ENCODE measurements at regions not wholly inside any gene's neighbourhood (a gene's known extent, or its start where the extent isn't known, plus 50 kb on each side); places are given as distances from the start of the nearest gene placed in this dataset.
A peak's percentile ranks its signal among the peaks of the same experiment; 100 is the strongest.

DNA sequence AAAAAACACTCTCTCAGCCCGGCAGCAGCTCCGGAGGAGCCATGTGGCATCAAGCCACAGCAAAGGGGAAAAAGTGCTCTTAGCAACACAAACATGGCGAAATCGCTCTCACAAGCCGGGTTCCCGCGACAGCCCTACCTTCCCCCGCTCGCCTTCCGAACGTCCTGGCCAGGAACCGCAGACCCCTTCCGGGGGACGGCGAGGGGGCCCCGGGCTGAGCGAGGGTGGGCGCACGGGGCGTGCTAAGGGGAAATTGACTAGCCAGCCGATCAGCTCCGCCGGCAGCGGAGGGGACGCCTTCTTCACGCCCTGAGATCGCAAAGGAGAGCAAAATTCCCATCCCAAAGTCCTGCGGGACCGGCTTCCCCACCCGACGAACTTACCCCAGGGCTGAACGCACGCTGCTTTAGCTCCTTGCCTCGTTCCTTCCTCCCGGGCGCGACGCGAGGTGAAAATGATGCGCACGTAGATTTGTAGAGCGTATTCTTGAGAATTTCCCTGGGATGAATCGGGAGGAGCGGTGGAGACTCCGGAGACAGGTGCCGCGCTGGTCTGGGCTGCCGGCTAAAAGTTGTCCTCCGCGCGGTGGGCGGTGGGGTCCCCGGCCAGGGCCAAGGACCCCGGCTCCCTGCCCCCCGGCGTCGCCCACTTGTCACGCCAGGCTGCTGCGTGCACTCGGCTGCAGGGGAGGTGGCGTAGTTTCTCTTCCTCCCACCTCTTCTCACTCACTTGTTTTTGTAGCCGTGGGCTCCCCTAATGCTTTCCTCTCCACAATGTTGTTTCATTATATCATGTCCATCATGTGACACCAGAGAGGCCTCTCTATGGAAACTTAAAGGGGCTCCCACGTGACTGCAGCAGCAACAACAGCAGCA is 220.1 kb upstream of the MKLN1 start (continued):
- TF ChIP-seq ZNF112 (tag by site-specific recombination; IDR thresholded peaks at IDR 0.05) (no peak), ZNF792 (tag by site-specific recombination; IDR thresholded peaks at IDR 0.05) (no peak), ZNF830 (tag by site-specific recombination; IDR thresholded peaks at IDR 0.05; ENCODE audit: low read depth) (no peak), ZNF596 (tag by site-specific recombination; IDR thresholded peaks at IDR 0.05) (no peak), ZNF366 (tag by site-specific recombination; conservative IDR thresholded peaks at IDR 0.05) (no peak), ZNF19 (tag by site-specific recombination; IDR thresholded peaks at IDR 0.05; ENCODE audit: low read depth) (no peak), HOXC10 (CRISPR knock-in tag; IDR thresholded peaks at IDR 0.05) (no peak), ZNF48 (tag by site-specific recombination; IDR thresholded peaks at IDR 0.05) (no peak), FEZF1 (tag by site-specific recombination; IDR thresholded peaks at IDR 0.05) (no peak), ZNF148 (tag by site-specific recombination; IDR thresholded peaks at IDR 0.05; ENCODE audit: borderline replicate concordance) (no peak), TRIM28 (IDR thresholded peaks at IDR 0.05; ENCODE audit: borderline replicate concordance, low read length) (no peak), ZNF558 (tag by site-specific recombination; IDR thresholded peaks at IDR 0.05) (no peak), SALL2 (tag by site-specific recombination; IDR thresholded peaks at IDR 0.05; ENCODE audit: borderline replicate concordance) (no peak), ZFP37 (tag by site-specific recombination; IDR thresholded peaks at IDR 0.05) (0 out of 2 replicates have a peak, but pooled peaks have one; percentile 47), WT1 (tag by site-specific recombination; IDR thresholded peaks at IDR 0.05) (no peak; the same call in 1 of the 2 replicates), ZNF654 (tag by site-specific recombination; IDR thresholded peaks at IDR 0.05; ENCODE audit: low read depth) (no peak), ZNF266 (tag by site-specific recombination; IDR thresholded peaks at IDR 0.05; ENCODE audit: low read depth) (no peak), GLIS2 (tag by site-specific recombination; IDR thresholded peaks at IDR 0.05) (peak; percentile 83), ZNF335 (tag by site-specific recombination; conservative IDR thresholded peaks at IDR 0.05) (peak; percentile 97), KLF10 (tag by site-specific recombination; IDR thresholded peaks at IDR 0.05) (peak; percentile 25; the same call in 1 of the 2 replicates), REPIN1 (tag by site-specific recombination; IDR thresholded peaks at IDR 0.05; ENCODE audit: low read depth) (no peak), ZNF157 (tag by site-specific recombination; IDR thresholded peaks at IDR 0.05) (no peak), ZNF621 (tag by site-specific recombination; IDR thresholded peaks at IDR 0.05) (no peak), ZNF837 (tag by site-specific recombination; IDR thresholded peaks at IDR 0.05) (no peak), ZBTB1 (tag by site-specific recombination; IDR thresholded peaks at IDR 0.05) (no peak), ZNF184 (tag by site-specific recombination; IDR thresholded peaks at IDR 0.05) (no peak), GLI2 (tag by site-specific recombination; IDR thresholded peaks at IDR 0.05; ENCODE audit: borderline replicate concordance, low read depth) (no peak), ZNF132 (tag by site-specific recombination; IDR thresholded peaks at IDR 0.05; ENCODE audit: borderline replicate concordance) (no peak)
- TF ChIP-seq, protein P1, sequence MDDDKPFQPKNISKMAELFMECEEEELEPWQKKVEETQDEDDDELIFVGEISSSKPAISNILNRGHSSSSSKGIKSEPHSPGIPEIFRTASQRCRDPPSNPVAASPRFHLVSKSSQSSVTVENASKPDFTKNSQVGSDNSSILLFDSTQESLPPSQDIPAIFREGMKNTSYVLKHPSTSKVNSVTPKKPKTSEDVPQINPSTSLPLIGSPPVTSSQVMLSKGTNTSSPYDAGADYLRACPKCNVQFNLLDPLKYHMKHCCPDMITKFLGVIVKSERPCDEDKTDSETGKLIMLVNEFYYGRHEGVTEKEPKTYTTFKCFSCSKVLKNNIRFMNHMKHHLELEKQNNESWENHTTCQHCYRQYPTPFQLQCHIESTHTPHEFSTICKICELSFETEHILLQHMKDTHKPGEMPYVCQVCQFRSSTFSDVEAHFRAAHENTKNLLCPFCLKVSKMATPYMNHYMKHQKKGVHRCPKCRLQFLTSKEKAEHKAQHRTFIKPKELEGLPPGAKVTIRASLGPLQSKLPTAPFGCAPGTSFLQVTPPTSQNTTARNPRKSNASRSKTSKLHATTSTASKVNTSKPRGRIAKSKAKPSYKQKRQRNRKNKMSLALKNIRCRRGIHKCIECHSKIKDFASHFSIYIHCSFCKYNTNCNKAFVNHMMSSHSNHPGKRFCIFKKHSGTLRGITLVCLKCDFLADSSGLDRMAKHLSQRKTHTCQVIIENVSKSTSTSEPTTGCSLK (tag by site-specific recombination; IDR thresholded peaks at IDR 0.05), result no peak
- TF ChIP-seq, protein P2, sequence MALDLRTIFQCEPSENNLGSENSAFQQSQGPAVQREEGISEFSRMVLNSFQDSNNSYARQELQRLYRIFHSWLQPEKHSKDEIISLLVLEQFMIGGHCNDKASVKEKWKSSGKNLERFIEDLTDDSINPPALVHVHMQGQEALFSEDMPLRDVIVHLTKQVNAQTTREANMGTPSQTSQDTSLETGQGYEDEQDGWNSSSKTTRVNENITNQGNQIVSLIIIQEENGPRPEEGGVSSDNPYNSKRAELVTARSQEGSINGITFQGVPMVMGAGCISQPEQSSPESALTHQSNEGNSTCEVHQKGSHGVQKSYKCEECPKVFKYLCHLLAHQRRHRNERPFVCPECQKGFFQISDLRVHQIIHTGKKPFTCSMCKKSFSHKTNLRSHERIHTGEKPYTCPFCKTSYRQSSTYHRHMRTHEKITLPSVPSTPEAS (tag by site-specific recombination; IDR thresholded peaks at IDR 0.05), result no peak
- TF ChIP-seq, protein P3, sequence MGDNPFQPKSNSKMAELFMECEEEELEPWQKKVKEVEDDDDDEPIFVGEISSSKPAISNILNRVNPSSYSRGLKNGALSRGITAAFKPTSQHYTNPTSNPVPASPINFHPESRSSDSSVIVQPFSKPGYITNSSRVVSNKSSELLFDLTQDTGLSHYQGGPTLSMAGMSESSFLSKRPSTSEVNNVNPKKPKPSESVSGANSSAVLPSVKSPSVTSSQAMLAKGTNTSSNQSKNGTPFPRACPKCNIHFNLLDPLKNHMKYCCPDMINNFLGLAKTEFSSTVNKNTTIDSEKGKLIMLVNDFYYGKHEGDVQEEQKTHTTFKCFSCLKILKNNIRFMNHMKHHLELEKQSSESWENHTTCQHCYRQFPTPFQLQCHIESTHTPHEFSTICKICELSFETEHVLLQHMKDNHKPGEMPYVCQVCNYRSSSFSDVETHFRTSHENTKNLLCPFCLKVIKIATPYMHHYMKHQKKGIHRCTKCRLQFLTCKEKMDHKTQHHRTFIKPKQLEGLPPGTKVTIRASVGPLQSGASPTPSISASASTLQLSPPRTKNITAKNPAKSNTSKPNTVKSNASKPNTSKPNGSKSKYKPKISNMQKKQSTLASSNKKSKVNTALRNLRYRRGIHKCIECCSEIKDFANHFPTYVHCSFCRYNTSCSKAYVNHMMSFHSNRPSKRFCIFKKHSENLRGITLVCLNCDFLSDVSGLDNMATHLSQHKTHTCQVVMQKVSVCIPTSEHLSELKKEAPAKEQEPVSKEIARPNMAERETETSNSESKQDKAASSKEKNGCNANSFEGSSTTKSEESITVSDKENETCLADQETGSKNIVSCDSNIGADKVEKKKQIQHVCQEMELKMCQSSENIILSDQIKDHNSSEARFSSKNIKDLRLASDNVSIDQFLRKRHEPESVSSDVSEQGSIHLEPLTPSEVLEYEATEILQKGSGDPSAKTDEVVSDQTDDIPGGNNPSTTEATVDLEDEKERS (tag by site-specific recombination; IDR thresholded peaks at IDR 0.05), result no peak

All from HEK293 (cell line).